Smooth muscle cell (in vitro differentiated cells): ENCODE measurements at regions not wholly inside any gene's neighbourhood (a gene's known extent, or its start where the extent isn't known, plus 50 kb on each side); places are given as distances from the start of the nearest gene placed in this dataset.
A peak's percentile ranks its signal among the peaks of the same experiment; 100 is the strongest.

Source experiments
- DNase-seq: peaks from one replicate; lab custom pipeline; 2025; ENCODE audit not compliant: unreplicated experiment; lab: John Stamatoyannopoulos, UW
- H2AFZ ChIP-seq: fragments of 200-600 bp; sonication (generic); 2 replicates; pipeline ENCODE4 v1.6.0; 2016; ENCODE audit warnings: antibody characterized with exemption, low read depth, mild to moderate bottlenecking
- H3F3A ChIP-seq: fragments of 200-600 bp; sonication (generic); 2 replicates; pipeline ENCODE4 v1.6.0; 2017; ENCODE audit warnings: antibody characterized with exemption, low read depth
- H3K27ac ChIP-seq: fragments of 200-600 bp; sonication (generic); 2 replicates; pipeline ENCODE4 v1.5.1; 2016; ENCODE audit warnings: low read depth, mild to moderate bottlenecking
- H3K27me3 ChIP-seq: fragments of 200-600 bp; sonication (generic); 2 replicates; pipeline ENCODE4 v1.6.1; 2016; ENCODE audit warnings: low read depth, mild to moderate bottlenecking
- H3K36me3 ChIP-seq: fragments of 200-600 bp; sonication (generic); 2 replicates; pipeline ENCODE4 v1.5.1; 2016; ENCODE audit warnings: low read depth
- H3K4me1 ChIP-seq: fragments of 200-600 bp; sonication (generic); 2 replicates; pipeline ENCODE4 v1.5.1; 2016; ENCODE audit warnings: low read depth
- H3K4me2 ChIP-seq: fragments of 200-600 bp; sonication (generic); 2 replicates; pipeline ENCODE4 v1.6.0; 2016; ENCODE audit warnings: mild to moderate bottlenecking
- H3K4me3 ChIP-seq: fragments of 200-600 bp; sonication (generic); 2 replicates; pipeline ENCODE4 v1.5.1; 2016; ENCODE audit warnings: mild to moderate bottlenecking
- H3K79me2 ChIP-seq: fragments of 200-600 bp; sonication (generic); 2 replicates; pipeline ENCODE4 v1.6.0; 2016; ENCODE audit warnings: low read depth, mild to moderate bottlenecking
- H3K9ac ChIP-seq: fragments of 200-600 bp; sonication (generic); 2 replicates; pipeline ENCODE4 v1.6.0; 2016; ENCODE audit warnings: low read depth
- H3K9me3 ChIP-seq: fragments of 200-600 bp; sonication (generic); replicated peaks from 2 replicates; pipeline ENCODE4 v1.5.1; 2016; ENCODE audit warnings: low read depth
- H4K20me1 ChIP-seq: fragments of 200-600 bp; sonication (generic); 2 replicates; pipeline ENCODE4 v1.6.0; 2016; ENCODE audit warnings: low read depth
- CTCF ChIP-seq: fragments of 200-600 bp; sonication (generic); IDR thresholded peaks from 2 replicates; pipeline ENCODE4 v1.5.1; 2017; ENCODE audit warnings: borderline replicate concordance, mild to moderate bottlenecking, antibody characterized with exemption; ENCODE audit not compliant: insufficient read depth, poor library complexity, severe bottlenecking
- WGBS: methylation state at CpG from one replicate; pipeline ENCODE4 v1.1.7; 2016; ENCODE audit warnings: low lambda C conversion rate; 5-methylcytosine and 5-hydroxymethylcytosine counted together

GRCh38 chr1:59016390-59016789 is 232.5 kb upstream of the JUN start:
- H4K20me1 ChIP-seq = no peaks in the 10 kb centered on the region
- H3K4me1 ChIP-seq = peaks cover 8% of the 10 kb centered on the region
- H3K36me3 ChIP-seq = no peaks in the 10 kb centered on the region
- H3K27ac ChIP-seq = peak overlapping the region; percentile 70
- no peaks in the 10 kb centered on the region for H3K27me3 ChIP-seq
- no peaks in the 10 kb centered on the region for H3K9me3 ChIP-seq
- peak overlapping the region; percentile 4 for H3K9ac ChIP-seq
- peaks cover 11% of the 10 kb centered on the region for H3F3A ChIP-seq
- WGBS = 83% methylated on average over 2 of the region's 2 CpGs
- no peak for TF ChIP-seq CTCF
- no peak for DNase-seq
- H3K4me3 ChIP-seq = no peak overlapping the region
- peak overlapping the region; percentile 21 for H3K4me2 ChIP-seq
- H3K79me2 ChIP-seq = no peaks in the 10 kb centered on the region
- no peak overlapping the region for H2AFZ ChIP-seq

- H3K27ac ChIP-seq = peak overlapping the region; percentile 70
- H3F3A ChIP-seq = peaks cover 11% of the 10 kb centered on the region
- H3K4me1 ChIP-seq = peaks cover 8% of the 10 kb centered on the region
- no peaks in the 10 kb centered on the region for H4K20me1 ChIP-seq
- no peak for DNase-seq
- WGBS = 79% methylated on average over 8 of the region's 8 CpGs
- H2AFZ ChIP-seq = no peak overlapping the region
- H3K4me3 ChIP-seq = no peak overlapping the region
- no peaks in the 10 kb centered on the region for H3K9me3 ChIP-seq
- H3K79me2 ChIP-seq = no peaks in the 10 kb centered on the region
- TF ChIP-seq CTCF = no peak
- no peak overlapping the region for H3K9ac ChIP-seq
- peak overlapping the region; percentile 23 for H3K4me2 ChIP-seq
- no peaks in the 10 kb centered on the region for H3K36me3 ChIP-seq
- no peaks in the 10 kb centered on the region for H3K27me3 ChIP-seq
These were observed 233.8 kb upstream of the JUN start for GRCh38 chr1:59017501-59018231.

- H3K27ac ChIP-seq = no peak overlapping the region
- no peak overlapping the region for H2AFZ ChIP-seq
- no peak overlapping the region for H3K4me2 ChIP-seq
- no peak overlapping the region for H3K9ac ChIP-seq
- H4K20me1 ChIP-seq = no peaks in the 10 kb centered on the region
- no peaks in the 10 kb centered on the region for H3K9me3 ChIP-seq
- H3K36me3 ChIP-seq = no peaks in the 10 kb centered on the region
- no peak for TF ChIP-seq CTCF
- 96% methylated on average over 6 of the region's 6 CpGs for WGBS
- no peak for DNase-seq
- H3K4me3 ChIP-seq = no peak overlapping the region
- H3K4me1 ChIP-seq = peaks cover 8% of the 10 kb centered on the region
- no peaks in the 10 kb centered on the region for H3K27me3 ChIP-seq
- peaks cover 11% of the 10 kb centered on the region for H3F3A ChIP-seq
- H3K79me2 ChIP-seq = no peaks in the 10 kb centered on the region
These were observed 234.6 kb upstream of the JUN start for GRCh38 chr1:59018446-59018845.

GRCh38 chr1:59018860-59019259 is 235.0 kb upstream of the JUN start:
- H3K4me3 ChIP-seq = no peak overlapping the region
- no peak overlapping the region for H3K27ac ChIP-seq
- H3F3A ChIP-seq = peaks cover 7% of the 10 kb centered on the region
- no peak for DNase-seq
- no peaks in the 10 kb centered on the region for H3K9me3 ChIP-seq
- no peak overlapping the region for H2AFZ ChIP-seq
- H3K4me1 ChIP-seq = peaks cover 8% of the 10 kb centered on the region
- no peak overlapping the region for H3K9ac ChIP-seq
- no peak overlapping the region for H3K4me2 ChIP-seq
- H3K79me2 ChIP-seq = no peaks in the 10 kb centered on the region
- WGBS = 67% methylated on average over 7 of the region's 7 CpGs
- no peak for TF ChIP-seq CTCF
- H4K20me1 ChIP-seq = no peaks in the 10 kb centered on the region
- H3K36me3 ChIP-seq = no peaks in the 10 kb centered on the region
- H3K27me3 ChIP-seq = no peaks in the 10 kb centered on the region
